Fibroblast of skin of back (primary cell): ENCODE measurements at regions not wholly inside any gene's neighbourhood (a gene's known extent, or its start where the extent isn't known, plus 50 kb on each side); places are given as distances from the start of the nearest gene placed in this dataset.
A peak's percentile ranks its signal among the peaks of the same experiment; 100 is the strongest.
"Not testable (repeated sequence)": the region's sequence is repeated elsewhere in the genome, so short reads cannot be mapped to it uniquely, and the experiment has no call there.

Experiments used
- DNase-seq: peaks from one replicate; pipeline ENCODE4 v3.0.0-alpha.2; 2013

GRCh38 chr6:113221850-113222249 lies 635.3 kb upstream of the MARCKS start:
- no peak for DNase-seq

GRCh38 chr6:113246186-113246585 lies 611.0 kb upstream of the MARCKS start:
- no peak for DNase-seq

GRCh38 chr6:113248532-113248931 lies 608.6 kb upstream of the MARCKS start:
- DNase-seq, result no peak

- not testable (repeated sequence) for DNase-seq
Measured at GRCh38 chr6:113254194-113254593, 603.0 kb upstream of the MARCKS start.

GRCh38 chr6:113258771-113259170 lies 598.4 kb upstream of the MARCKS start:
- DNase-seq, result no peak

GRCh38 chr6:113271437-113271836 lies 585.7 kb upstream of the MARCKS start:
- DNase-seq, result peak; percentile 12

- DNase-seq, result peak; percentile 37
Measured at GRCh38 chr6:113276601-113277000, 580.5 kb upstream of the MARCKS start.

GRCh38 chr6:113277111-113277510 lies 580.0 kb upstream of the MARCKS start:
- no peak for DNase-seq

- DNase-seq, result peak; percentile 84
Measured at GRCh38 chr6:113281014-113281413, 576.1 kb upstream of the MARCKS start.

- peak; percentile 74 for DNase-seq
Measured at GRCh38 chr6:113281431-113281830, 575.7 kb upstream of the MARCKS start.

- no peak for DNase-seq
Measured at GRCh38 chr6:113287396-113287795, 569.7 kb upstream of the MARCKS start.

- DNase-seq, result no peak
Measured at GRCh38 chr6:113288409-113288808, 568.7 kb upstream of the MARCKS start.

GRCh38 chr6:113289166-113289565 lies 568.0 kb upstream of the MARCKS start:
- no peak for DNase-seq

- no peak for DNase-seq
Measured at GRCh38 chr6:113290684-113291083, 566.5 kb upstream of the MARCKS start.

- no peak for DNase-seq
Measured at GRCh38 chr6:113291751-113292445, 565.2 kb upstream of the MARCKS start.

- DNase-seq, result no peak
Measured at GRCh38 chr6:113292646-113293422, 564.3 kb upstream of the MARCKS start.

GRCh38 chr6:113293423-113293740 lies 563.8 kb upstream of the MARCKS start:
- no peak for DNase-seq

- no peak for DNase-seq
Measured at GRCh38 chr6:113299531-113299930, 557.6 kb upstream of the MARCKS start.

GRCh38 chr6:113301651-113302050 lies 555.5 kb upstream of the MARCKS start:
- DNase-seq, result peak; percentile 56

- peak; percentile 90 for DNase-seq
Measured at GRCh38 chr6:113304116-113304515, 553.0 kb upstream of the MARCKS start.

- no peak for DNase-seq
Measured at GRCh38 chr6:113306552-113307145, 550.5 kb upstream of the MARCKS start.

GRCh38 chr6:113308266-113308665 lies 548.9 kb upstream of the MARCKS start:
- no peak for DNase-seq

- no peak for DNase-seq
Measured at GRCh38 chr6:113313841-113314240, 543.3 kb upstream of the MARCKS start.

- peak; percentile 87 for DNase-seq
Measured at GRCh38 chr6:113315165-113315564, 542.0 kb upstream of the MARCKS start.
